A673 (cell line): ENCODE measurements at regions not wholly inside any gene's neighbourhood (a gene's known extent, or its start where the extent isn't known, plus 50 kb on each side); places are given as distances from the start of the nearest gene placed in this dataset.

ENCODE experiments used
- BruUV-seq: library from RNA; stranded (reverse); fragments of 400-500 nt; replicated peaks from 2 replicates; lab custom pipeline; 2021; lab: Mats Ljungman, UMichigan
- CTCF ChIA-PET: fragments of 300-600 bp; sonication (Branson Sonifier 250); formaldehyde crosslinking; loops from one replicate; lab custom pipeline; 2022; ENCODE audit warnings: antibody characterized with exemption; lab: Charles Lee
- POLR2A ChIA-PET: fragments of 300-600 bp; sonication (Branson Sonifier 250); formaldehyde crosslinking; loops from one replicate; lab custom pipeline; 2022; ENCODE audit warnings: antibody characterized with exemption; ENCODE audit not compliant: low non-redundant PET; lab: Charles Lee
- DNase-seq: peaks from one replicate; pipeline ENCODE4 v3.0.0-alpha.2; 2015; ENCODE audit warnings: low spot score
- H3K27ac ChIP-seq: fragments of 200-600 bp; sonication (generic); 2 replicates; pipeline ENCODE4 v1.5.1; 2016; ENCODE audit warnings: mixed run types, low read depth, mild to moderate bottlenecking, mixed read lengths, antibody characterized with exemption, low read length; ENCODE audit not compliant: poor library complexity, severe bottlenecking
- H3K27me3 ChIP-seq: fragments of 200-600 bp; sonication (generic); replicated peaks from 2 replicates; pipeline ENCODE4 v1.6.1; 2017; ENCODE audit warnings: mixed run types, low read depth, mild to moderate bottlenecking, mixed read lengths, antibody characterized with exemption, low read length; ENCODE audit not compliant: insufficient read depth, poor library complexity
- H3K36me3 ChIP-seq: fragments of 200-600 bp; sonication (generic); 2 replicates; pipeline ENCODE4 v1.6.1; 2016; ENCODE audit warnings: mixed run types, mild to moderate bottlenecking, mixed read lengths, antibody characterized with exemption, low read length; ENCODE audit not compliant: insufficient read depth, poor library complexity, severe bottlenecking
- H3K4me1 ChIP-seq: fragments of 200-600 bp; sonication (generic); 2 replicates; pipeline ENCODE4 v1.6.1; 2017; ENCODE audit warnings: mixed run types, mild to moderate bottlenecking, mixed read lengths, antibody characterized with exemption, low read length; ENCODE audit not compliant: insufficient read depth, poor library complexity, severe bottlenecking
- H3K4me3 ChIP-seq: fragments of 200-600 bp; sonication (generic); 2 replicates; pipeline ENCODE4 v1.5.1; 2016; ENCODE audit warnings: low read depth, mixed run types, mild to moderate bottlenecking, mixed read lengths, low read length; ENCODE audit not compliant: poor library complexity, severe bottlenecking
- H3K9me3 ChIP-seq: fragments of 200-600 bp; sonication (generic); 2 replicates; pipeline ENCODE4 v1.6.1; 2016; ENCODE audit warnings: mixed run types, low read depth, mild to moderate bottlenecking, mixed read lengths, antibody characterized with exemption, low read length; ENCODE audit not compliant: poor library complexity, severe bottlenecking
- CTCF ChIP-seq: fragments of 300-800, 200-600 bp; sonication (generic); conservative IDR thresholded peaks from 2 replicates; pipeline ENCODE4 v1.5.1; 2017; ENCODE audit warnings: low read depth, mild to moderate bottlenecking, antibody characterized with exemption, low read length, moderate library complexity, mixed read lengths
- EZH2 ChIP-seq: fragments of 200-600 bp; sonication (generic); IDR thresholded peaks from 2 replicates; pipeline ENCODE4 v1.6.1; 2017; ENCODE audit warnings: borderline replicate concordance, low read depth, mild to moderate bottlenecking, mixed read lengths, antibody characterized with exemption, low read length; ENCODE audit not compliant: poor library complexity, severe bottlenecking
- intact Hi-C: fragments of 100-400 bp; cut with micrococcal nuclease; formaldehyde crosslinking; loops from one replicate; pipeline ENCODE4 v1.10.0; 2022; ENCODE audit not compliant: unreplicated experiment

GRCh38 chr17:14672830-14673229, 371.9 kb downstream of the HS3ST3B1 start:
- ChIA-PET POLR2A (no interaction called here), CTCF (no interaction called here)
- no peak for DNase-seq
- Histone ChIP-seq H3K4me3 (no peak overlapping the region), H3K4me1 (no peaks in the 10 kb centered on the region), H3K9me3 (peaks cover 34% of the 10 kb centered on the region), H3K27me3 (no peaks in the 10 kb centered on the region), H3K27ac (no peak overlapping the region), H3K36me3 (no peaks in the 10 kb centered on the region)
- TF ChIP-seq EZH2 (no peak), CTCF (no peak)
- intact Hi-C loops, result no loop called here
- no TSS peak for BruUV-seq

- no peak for DNase-seq
- Histone ChIP-seq H3K27ac (no peak overlapping the region), H3K4me1 (no peaks in the 10 kb centered on the region), H3K9me3 (peaks cover 31% of the 10 kb centered on the region), H3K4me3 (no peak overlapping the region), H3K27me3 (no peaks in the 10 kb centered on the region), H3K36me3 (no peaks in the 10 kb centered on the region)
- CTCF ChIA-PET, result no interaction called here
- POLR2A ChIA-PET, result no interaction called here
- no TSS peak for BruUV-seq
- TF ChIP-seq CTCF (no peak), EZH2 (no peak)
- intact Hi-C loops, result no loop called here
These were observed 370.0 kb downstream of the HS3ST3B1 start for GRCh38 chr17:14670861-14671260.

- DNase-seq, result no peak
These were observed 363.6 kb downstream of the HS3ST3B1 start for GRCh38 chr17:14664511-14664910.

More at GRCh38 chr17:14664511-14664910, 363.6 kb downstream of the HS3ST3B1 start:
- Histone ChIP-seq H3K27ac (no peak overlapping the region), H3K4me1 (no peaks in the 10 kb centered on the region), H3K4me3 (no peak overlapping the region), H3K36me3 (no peaks in the 10 kb centered on the region), H3K27me3 (no peaks in the 10 kb centered on the region), H3K9me3 (peaks cover 22% of the 10 kb centered on the region)
- ChIA-PET CTCF (no interaction called here), POLR2A (no interaction called here)
- TF ChIP-seq CTCF, result no peak
- no peak for TF ChIP-seq EZH2
- intact Hi-C loops, result no loop called here
- no TSS peak for BruUV-seq
